K562 (cell line): ENCODE measurements at regions not wholly inside any gene's neighbourhood (a gene's known extent, or its start where the extent isn't known, plus 50 kb on each side); places are given as distances from the start of the nearest gene placed in this dataset.

Experiments used
- ATAC-seq: fragments of 200-7000 bp; cut with Tn5 transposase; 3 replicates; pipeline ENCODE4 v1.9.1; 2020; ENCODE audit warnings: moderate library complexity
- BruUV-seq: library from RNA; stranded (reverse); fragments of 400-500 nt; replicated peaks from 2 replicates; lab custom pipeline; 2021; lab: Mats Ljungman, UMichigan
- CTCF ChIA-PET: fragments of 300-600 bp; formaldehyde crosslinking; extraction: SDS; loops from one replicate; lab custom pipeline; 2021; ENCODE audit warnings: low intra/inter-chr PET ratio; lab: Yijun Ruan, JAX
- POLR2A ChIA-PET: fragments of 300-600, 350-650 bp; sonication (Branson Sonifier 250); formaldehyde crosslinking; extraction: SDS; loops from one replicate; lab custom pipeline; 2021; ENCODE audit warnings: antibody characterized with exemption, inconsistent platforms; lab: Yijun Ruan, JAX
- DNase-seq, 4 experiments: peaks; one replicate each; pipeline versions ENCODE4 v3.0.0 to v3.0.0-alpha.2; 2011 to 2018; ENCODE audit warnings: low spot score in 3 of 4, mixed read lengths in 3 of 4; ENCODE audit errors: extremely low read depth in 1 of 4
- FAIRE-seq: peaks from 2 replicates; lab custom pipeline; 2011; peaks lifted over from hg19 to GRCh38; lab: Jason Lieb, UNC
- H2AFZ ChIP-seq: 2 replicates; pipeline ENCODE4 v1.6.0; 2011; ENCODE audit warnings: low read depth, low read length, control low read depth, inconsistent platforms
- H3K27ac ChIP-seq: fragments of 200-600 bp; 3 replicates; pipeline ENCODE4 v1.8.0; 2011; ENCODE audit warnings: low read depth, mild to moderate bottlenecking, control low read depth, inconsistent platforms, low read length, moderate library complexity, mixed read lengths; ENCODE audit errors: extremely low read depth
- H3K27me3 ChIP-seq, 2 experiments: fragments of 300-600 bp in 1 of 2; 2 replicates in 1 of 2; 3 replicates in 1 of 2; pipeline versions ENCODE4 v1.6.0 to v1.8.0; 2011; ENCODE audit warnings: inconsistent platforms in 2 of 2, low read length in 2 of 2, mild to moderate bottlenecking in 1 of 2, mixed read lengths in 1 of 2, moderate library complexity in 1 of 2; ENCODE audit not compliant: control insufficient read depth in 2 of 2, insufficient read depth in 2 of 2
- H3K36me3 ChIP-seq: fragments of 300-600 bp; 3 replicates; pipeline ENCODE4 v1.8.0; 2011; ENCODE audit warnings: mild to moderate bottlenecking, low read length, inconsistent platforms; ENCODE audit not compliant: control insufficient read depth, insufficient read depth
- H3K4me1 ChIP-seq, 2 experiments: fragments of 200-600 bp in 1 of 2; replicated peaks in 1 of 2; 2 replicates in 1 of 2; 3 replicates in 1 of 2; pipeline versions ENCODE4 v1.5.1 to v1.8.0; 2011; ENCODE audit warnings: inconsistent platforms in 2 of 2, low read length in 2 of 2, mild to moderate bottlenecking in 1 of 2, mixed read lengths in 1 of 2, moderate library complexity in 1 of 2; ENCODE audit not compliant: control insufficient read depth in 2 of 2, insufficient read depth in 2 of 2
- H3K4me2 ChIP-seq: 2 replicates; pipeline ENCODE4 v1.6.1; 2011; ENCODE audit warnings: low read length, control low read depth, inconsistent platforms, mixed read lengths; ENCODE audit not compliant: insufficient read depth
- H3K4me3 ChIP-seq: fragments of 200-600 bp; sonication (generic), shearing (Covaris generic); 2 replicates; pipeline ENCODE4 v1.5.1; 2016; ENCODE audit warnings: control low read depth, inconsistent platforms
- H3K79me2 ChIP-seq: fragments of 200-600 bp; 3 replicates; pipeline ENCODE4 v1.8.0; 2011; ENCODE audit warnings: low read length, inconsistent platforms; ENCODE audit not compliant: control insufficient read depth, insufficient read depth
- H3K9ac ChIP-seq, 2 experiments: 2 replicates each; pipeline versions ENCODE4 v1.6.0 to v1.6.1; 2011; ENCODE audit warnings: low read depth in 2 of 2, low read length in 2 of 2, control low read depth in 1 of 2, inconsistent platforms in 1 of 2, mild to moderate bottlenecking in 1 of 2, mixed read lengths in 1 of 2; ENCODE audit not compliant: insufficient read depth in 1 of 2
- H3K9me1 ChIP-seq: one replicate; pipeline ENCODE4 v1.6.0; 2011; ENCODE audit warnings: inconsistent platforms, mild to moderate bottlenecking, low read length, moderate library complexity; ENCODE audit not compliant: control insufficient read depth, insufficient read depth
- H3K9me3 ChIP-seq: replicated peaks from 2 replicates; pipeline ENCODE4 v1.5.1; 2011; ENCODE audit warnings: low read depth, low read length, inconsistent platforms; ENCODE audit not compliant: control insufficient read depth, insufficient read depth
- H4K20me1 ChIP-seq: replicated peaks from 2 replicates; pipeline ENCODE4 v1.6.1; 2011; ENCODE audit warnings: low read length, inconsistent platforms, mixed read lengths; ENCODE audit not compliant: control insufficient read depth, insufficient read depth
- EGR1 ChIP-seq: fragments of 450-650 bp; conservative IDR thresholded peaks from 2 replicates; pipeline ENCODE4 v1.6.1; 2017; ENCODE audit warnings: mild to moderate bottlenecking
- FOSL1 ChIP-seq: fragments of 200-800 bp; sonication (Bioruptor generic); conservative IDR thresholded peaks from 2 replicates; pipeline ENCODE4 v1.6.1; 2016; ENCODE audit warnings: missing genetic modification characterization, missing compliant biosample characterization
- HDAC6 ChIP-seq: IDR thresholded peaks from 2 replicates; pipeline ENCODE4 v1.6.1; 2012; ENCODE audit warnings: low read depth, mild to moderate bottlenecking, control low read depth, inconsistent platforms, low read length, moderate library complexity
- KLF1 ChIP-seq: fragments of 450-650 bp; IDR thresholded peaks from 2 replicates; pipeline ENCODE4 v1.6.1; 2016; ENCODE audit warnings: missing genetic modification characterization, missing compliant biosample characterization
- NELFE ChIP-seq: IDR thresholded peaks from 2 replicates; pipeline ENCODE4 v1.6.1; 2011; ENCODE audit warnings: mild to moderate bottlenecking; ENCODE audit not compliant: insufficient read depth, insufficient read length
- SRSF1 ChIP-seq: fragments of 200-400 bp; formaldehyde crosslinking; IDR thresholded peaks from 2 replicates; pipeline ENCODE4 v1.6.1; 2017; ENCODE audit warnings: mild to moderate bottlenecking, low read depth, low read length, moderate library complexity
- ZBTB8A ChIP-seq: fragments of 450-650 bp; IDR thresholded peaks from 2 replicates; pipeline ENCODE4 v1.6.1; 2018; ENCODE audit warnings: mild to moderate bottlenecking, moderate library complexity; ENCODE audit not compliant: partially characterized antibody
- ZNF699 ChIP-seq: fragments of 250-450 bp; sonication (Bioruptor Pico); IDR thresholded peaks from 2 replicates; pipeline ENCODE4 v1.8.0; 2021; ENCODE audit warnings: mild to moderate bottlenecking, moderate library complexity; ENCODE audit not compliant: insufficient replicate concordance
- ZNF707 ChIP-seq: fragments of 250-450 bp; sonication (Bioruptor Pico); conservative IDR thresholded peaks from 2 replicates; pipeline ENCODE4 v1.8.0; 2022; ENCODE audit warnings: inconsistent platforms, mild to moderate bottlenecking, moderate library complexity
- WGBS: fragments of 100-300 bp; shearing (Covaris generic); methylation state at CpG from one replicate; pipeline ENCODE4 v1.1.6; 2016; ENCODE audit warnings: low coverage, mixed read lengths; ENCODE audit not compliant: insufficient coverage; ENCODE audit errors: missing lambda C conversion rate; 5-methylcytosine and 5-hydroxymethylcytosine counted together
- in situ Hi-C: fragments of 300-500 bp; cut with MboI; formaldehyde crosslinking; loops from 4 replicates; pipeline ENCODE4 v1.15.0; 2018; ENCODE audit warnings: inconsistent platforms, mixed read lengths
- intact Hi-C: fragments of 100-400 bp; cut with micrococcal nuclease; formaldehyde crosslinking; loops from 2 replicates; pipeline ENCODE4 v1.14.2; 2022
- TF ChIP-seq, protein P1 (sequence below): fragments of 250-450 bp; sonication (Bioruptor Pico); IDR thresholded peaks from 2 replicates; pipeline ENCODE4 v1.4.0; 2020; ENCODE audit warnings: mild to moderate bottlenecking

DNA sequence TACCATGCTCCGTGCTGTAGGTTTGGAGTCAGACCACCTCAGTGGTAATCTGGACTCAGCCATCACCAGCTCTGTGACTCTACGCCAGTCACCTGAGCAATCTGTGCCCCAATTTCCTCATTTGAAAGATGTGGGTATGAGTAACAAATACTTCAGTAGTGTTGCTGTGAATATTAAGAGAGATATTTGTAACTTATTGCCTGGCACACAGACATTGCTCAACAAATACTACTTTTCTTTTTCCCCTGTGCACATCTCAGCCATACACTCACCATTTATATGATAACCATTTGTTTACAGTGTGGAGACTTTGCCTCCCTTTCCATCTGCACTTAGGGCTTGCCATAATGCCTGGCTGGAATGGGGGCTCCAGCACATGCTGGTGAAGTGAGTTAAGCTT is 89.7 kb upstream of the CLPB start:
- POLR2A ChIA-PET, result interaction anchor here (0.7 kb wide), 1 partner anchor 53 kb away, joined by 3 read pairs; no protein-coding TSS in a partner anchor
- CTCF ChIA-PET, result no interaction called here
- peaks cover 0 to 27% of the 10 kb centered on the region in 2 experiments; a peak in 3 of 5 replicates for H3K27me3 ChIP-seq
- FAIRE-seq (no peak), DNase-seq (no peak), ATAC-seq (no peak)
- H3K9ac ChIP-seq, result no peak overlapping the region
- no peak overlapping the region for H3K4me2 ChIP-seq
- no peak overlapping the region for H2AFZ ChIP-seq
- 19% methylated on average over 2 of the region's 2 CpGs for WGBS
- no peaks in the 10 kb centered on the region for H3K36me3 ChIP-seq
- no peak overlapping the region for H3K27ac ChIP-seq
- H3K9me3 ChIP-seq, result no peaks in the 10 kb centered on the region
- no peaks in the 10 kb centered on the region for H3K4me1 ChIP-seq
- H3K4me3 ChIP-seq, result no peak overlapping the region
- H3K79me2 ChIP-seq, result no peaks in the 10 kb centered on the region
- in situ Hi-C loops (no loop called here), intact Hi-C loops (no loop called here)
- no peaks in the 10 kb centered on the region for H3K9me1 ChIP-seq
- no peak for TF ChIP-seq ZNF699
- TF ChIP-seq, protein P1, sequence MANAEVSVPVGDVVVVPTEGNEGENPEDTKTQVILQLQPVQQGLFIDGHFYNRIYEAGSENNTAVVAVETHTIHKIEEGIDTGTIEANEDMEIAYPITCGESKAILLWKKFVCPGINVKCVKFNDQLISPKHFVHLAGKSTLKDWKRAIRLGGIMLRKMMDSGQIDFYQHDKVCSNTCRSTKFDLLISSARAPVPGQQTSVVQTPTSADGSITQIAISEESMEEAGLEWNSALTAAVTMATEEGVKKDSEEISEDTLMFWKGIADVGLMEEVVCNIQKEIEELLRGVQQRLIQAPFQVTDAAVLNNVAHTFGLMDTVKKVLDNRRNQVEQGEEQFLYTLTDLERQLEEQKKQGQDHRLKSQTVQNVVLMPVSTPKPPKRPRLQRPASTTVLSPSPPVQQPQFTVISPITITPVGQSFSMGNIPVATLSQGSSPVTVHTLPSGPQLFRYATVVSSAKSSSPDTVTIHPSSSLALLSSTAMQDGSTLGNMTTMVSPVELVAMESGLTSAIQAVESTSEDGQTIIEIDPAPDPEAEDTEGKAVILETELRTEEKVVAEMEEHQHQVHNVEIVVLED (CRISPR knock-in tag), result no peak
- TF ChIP-seq SRSF1, result no peak
- no peak for TF ChIP-seq NELFE
- TF ChIP-seq KLF1, result no peak
- no peak for TF ChIP-seq ZNF707 (CRISPR knock-in tag)
- no peak for TF ChIP-seq EGR1
- TF ChIP-seq FOSL1 (tag), result no peak
- TF ChIP-seq HDAC6, result no peak
- TF ChIP-seq ZBTB8A, result no peak
- BruUV-seq, result no TSS peak
- H4K20me1 ChIP-seq, result no peaks in the 10 kb centered on the region
